ENCODE measurements at regions not wholly inside any gene's neighbourhood (a gene's known extent, or its start where the extent isn't known, plus 50 kb on each side); places are given as distances from the start of the nearest gene placed in this dataset.

- DNase-seq = no peak
Observed at GRCh38 chr16:79726902-79727301, 126.4 kb upstream of the MAF start.

GRCh38 chr16:79725051-79725450 is 124.5 kb upstream of the MAF start:
- no peak for DNase-seq

GRCh38 chr16:79723583-79724168 is 123.1 kb upstream of the MAF start:
- DNase-seq = no peak

DNA sequence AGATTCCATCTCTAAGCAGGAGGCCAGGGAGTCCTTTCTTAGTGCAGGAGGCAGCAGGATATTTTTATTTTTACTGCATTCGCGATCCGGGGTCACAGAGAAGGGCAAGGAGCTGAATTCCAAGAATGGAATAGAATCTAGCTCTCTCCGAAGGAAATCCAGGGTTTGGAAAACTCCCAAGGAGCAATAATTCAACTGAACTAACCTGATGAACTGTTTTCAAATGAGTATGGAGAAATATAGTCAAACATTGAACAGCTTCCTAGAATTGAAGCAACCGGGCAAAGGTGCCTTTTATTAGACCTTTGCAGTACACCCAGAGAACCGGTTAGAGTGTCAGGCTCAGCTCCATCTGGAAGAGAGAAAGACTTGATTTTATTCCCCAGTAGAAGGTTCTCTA is 120.7 kb upstream of the MAF start:
- DNase-seq = no peak

DNA sequence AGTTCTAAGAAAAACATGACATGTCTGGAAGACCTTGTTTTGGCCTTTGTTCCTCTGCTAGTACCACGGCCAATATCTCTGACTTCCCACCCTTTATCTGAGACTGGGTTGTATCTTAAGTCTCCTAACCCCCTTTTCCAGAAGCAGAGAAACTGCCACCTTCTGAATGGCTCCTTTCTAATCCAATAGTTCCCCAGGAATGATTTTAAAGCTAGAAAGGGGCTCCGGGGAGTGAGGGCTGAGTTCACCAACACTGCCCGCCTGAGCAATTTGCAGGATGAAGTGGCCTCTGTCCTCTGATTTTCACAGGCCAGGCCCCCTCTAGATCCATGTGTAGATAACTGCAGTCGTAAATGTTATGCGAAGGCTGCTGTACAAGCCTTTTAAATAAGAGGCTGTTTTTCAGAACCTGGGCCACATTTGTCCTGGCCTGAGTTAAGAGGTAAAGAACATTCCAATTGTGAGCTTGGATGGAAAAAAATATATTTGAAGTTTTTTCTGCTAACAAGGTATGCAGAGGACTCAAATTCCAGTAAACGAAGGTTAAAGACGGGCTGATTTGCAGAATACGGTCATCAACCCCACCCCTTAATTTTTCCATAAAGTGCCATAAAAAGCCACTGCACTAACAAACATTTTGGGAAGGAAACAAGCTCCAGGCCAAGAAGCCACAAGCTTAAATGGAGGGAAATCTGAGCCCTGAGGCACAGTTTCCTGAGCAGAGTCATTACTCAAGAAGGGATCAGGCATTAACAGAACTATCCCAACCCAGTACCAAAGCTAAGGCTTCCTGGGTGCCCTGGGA is 117.0 kb upstream of the MAF start:
- DNase-seq = no peak

- DNase-seq = no peak
Observed at GRCh38 chr16:79716645-79717332, 116.3 kb upstream of the MAF start.

GRCh38 chr16:79715061-79715460 is 114.5 kb upstream of the MAF start:
- no peak for DNase-seq

DNA sequence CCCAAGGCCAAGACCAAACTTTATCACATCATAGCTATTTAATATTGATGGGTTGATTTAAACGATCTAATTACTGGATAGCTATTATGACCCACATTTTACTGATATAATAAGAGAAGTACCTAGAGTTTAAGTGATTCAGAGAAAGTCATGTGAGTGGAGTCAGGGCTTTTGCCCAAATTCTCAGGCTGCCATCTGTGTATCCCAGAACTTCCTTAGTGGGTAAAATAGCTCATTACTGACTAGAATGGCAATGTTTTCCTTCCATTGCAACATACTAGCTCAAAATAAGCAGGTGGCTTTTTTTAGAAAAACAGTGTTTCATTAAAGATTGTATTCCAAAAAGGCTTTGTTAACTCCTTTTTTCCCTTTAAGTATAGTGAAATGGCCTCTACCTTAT is 113.9 kb upstream of the MAF start:
- DNase-seq = no peak

DNA sequence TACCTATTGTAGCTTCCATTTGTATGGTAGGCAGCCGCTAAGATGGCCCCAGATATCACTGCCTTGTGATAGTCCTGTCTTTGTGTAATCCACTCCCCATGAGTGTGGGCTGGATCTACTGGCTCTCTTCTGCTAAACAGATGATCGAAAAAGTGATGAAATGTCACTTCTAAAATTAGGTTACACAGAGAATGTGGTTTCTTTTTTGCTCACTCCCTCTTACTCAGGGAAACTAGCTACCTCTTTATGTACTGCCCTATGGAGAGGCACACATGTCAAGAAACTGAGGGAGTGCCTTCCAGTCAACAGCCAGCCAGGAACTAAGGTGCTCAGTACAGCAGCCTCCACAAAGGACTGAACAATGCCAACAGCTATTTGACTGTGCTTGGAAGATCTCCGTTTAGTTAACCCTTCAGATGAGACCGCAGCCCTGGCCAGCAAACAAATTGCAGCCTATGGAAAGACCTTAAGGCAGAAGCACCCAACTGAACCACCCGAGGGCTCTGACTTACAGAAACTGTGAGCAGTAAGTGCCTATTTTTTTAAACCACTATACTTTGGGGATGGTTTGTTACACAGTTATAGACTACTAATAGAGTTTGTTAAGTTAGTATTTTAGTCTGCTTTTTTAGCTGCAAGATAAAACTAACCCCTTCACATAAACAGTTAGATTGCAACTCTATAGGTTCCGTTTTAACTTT is 113.2 kb upstream of the MAF start:
- DNase-seq = no peak

DNA sequence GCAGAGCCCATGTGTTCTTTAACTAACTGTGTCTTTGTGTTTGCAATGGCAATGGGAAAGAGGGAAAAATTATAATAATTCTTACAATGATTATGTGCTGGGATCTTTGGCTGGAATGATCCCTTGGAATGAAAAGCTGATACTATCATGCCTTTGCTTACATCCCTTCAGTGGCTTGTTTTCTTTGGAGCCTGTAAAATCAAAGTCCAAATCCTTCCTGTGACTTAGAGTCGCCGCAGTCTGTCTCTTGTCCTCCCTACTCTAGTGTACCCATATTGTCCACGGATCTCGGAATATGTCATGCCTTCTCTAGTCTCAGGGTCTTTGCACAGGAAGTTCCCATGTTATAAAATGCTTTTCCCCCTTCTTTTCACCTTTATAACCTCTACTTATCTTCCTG is 111.7 kb upstream of the MAF start:
- no peak for DNase-seq

DNA sequence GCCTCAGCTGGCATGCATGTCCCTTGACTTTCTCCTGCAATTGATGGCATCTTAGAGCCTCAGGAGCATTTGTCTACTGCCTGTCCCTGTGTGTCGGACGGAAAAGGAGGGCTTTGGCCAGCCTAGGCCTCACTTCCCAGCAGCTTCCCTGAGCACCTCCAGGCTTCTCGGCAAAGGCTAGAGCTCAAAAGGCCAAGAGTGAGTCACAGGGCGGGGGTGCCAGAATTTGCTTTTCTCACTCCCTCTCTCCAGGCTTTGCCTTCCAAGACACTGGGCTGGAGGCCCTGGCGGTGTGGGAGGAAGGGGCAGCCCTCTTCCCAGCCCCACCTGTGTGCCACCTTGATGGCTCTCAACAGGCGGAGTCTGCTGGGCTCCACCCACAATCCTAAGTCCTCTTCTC is 107.3 kb upstream of the MAF start:
- no peak for DNase-seq

GRCh38 chr16:79703066-79703465 is 102.5 kb upstream of the MAF start:
- DNase-seq = no peak

GRCh38 chr16:79698341-79698753 is 97.8 kb upstream of the MAF start:
- no peak for DNase-seq

- DNase-seq = no peak
Observed at GRCh38 chr16:79697562-79698112, 97.1 kb upstream of the MAF start.

- DNase-seq = no peak
Observed at GRCh38 chr16:79691007-79691406, 90.5 kb upstream of the MAF start.

- DNase-seq = no peak
Observed at GRCh38 chr16:79690159-79690558, 89.6 kb upstream of the MAF start.

DNA sequence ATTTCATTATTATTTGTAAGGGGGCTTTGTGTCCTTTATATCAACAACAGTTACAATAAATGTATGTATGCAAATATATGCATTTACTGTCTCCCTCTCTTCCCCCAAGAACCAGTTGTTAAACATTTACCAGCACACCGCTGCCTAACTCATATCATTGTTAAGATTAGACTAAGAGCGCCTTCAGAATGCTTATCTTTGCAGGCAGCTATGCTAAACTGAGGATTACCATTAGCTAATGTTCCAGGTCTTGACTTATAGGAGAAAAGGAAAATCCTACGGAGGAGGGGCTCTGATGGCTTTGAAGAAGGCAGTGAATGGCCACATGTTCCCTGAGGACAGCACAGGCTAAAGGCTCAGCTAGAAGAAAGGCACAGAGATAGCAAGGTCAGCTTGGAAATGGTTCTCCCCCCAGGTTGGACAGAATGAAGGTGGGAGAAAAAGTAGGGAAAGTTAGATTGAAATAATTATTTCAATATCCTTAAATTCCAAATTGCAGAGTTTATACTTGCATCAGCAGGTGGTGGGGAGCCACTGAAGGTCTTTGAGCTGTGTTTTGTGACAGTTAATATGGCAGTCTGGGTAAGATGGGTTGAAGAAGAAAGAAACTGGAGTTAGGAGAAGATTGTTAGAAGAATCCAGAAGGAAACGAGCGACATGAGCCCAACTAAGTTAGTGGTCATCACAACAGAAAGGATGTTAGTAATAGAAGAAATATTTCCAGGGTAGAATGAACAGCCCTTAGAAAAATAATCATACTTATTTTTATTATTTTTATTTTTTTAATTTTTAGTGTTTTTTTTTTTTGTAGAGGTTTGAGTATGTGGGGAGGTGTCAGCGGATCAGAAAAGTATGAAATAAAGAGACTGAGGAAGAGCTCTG is 87.0 kb upstream of the MAF start:
- DNase-seq = no peak

DNA sequence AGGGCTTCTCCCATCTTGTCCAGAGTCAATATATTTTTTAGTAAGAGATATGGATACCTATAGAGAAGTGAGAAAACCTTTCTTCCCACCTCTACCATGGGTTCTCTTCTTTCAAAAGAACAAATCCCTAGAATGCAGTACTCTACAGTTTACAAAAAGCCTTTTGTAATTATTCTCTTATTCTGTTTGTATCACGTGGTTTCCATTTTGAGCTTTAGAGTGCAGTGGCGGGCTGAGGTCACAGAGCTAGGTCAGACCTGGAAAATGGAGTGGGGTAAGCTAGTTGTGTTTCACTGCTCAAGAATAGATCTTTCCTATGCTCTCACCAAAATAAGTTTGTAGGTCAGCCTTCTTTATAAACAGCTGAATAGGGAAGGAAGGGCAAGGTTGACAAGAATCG is 85.3 kb upstream of the MAF start:
- no peak for DNase-seq

GRCh38 chr16:79679334-79679733 is 78.8 kb upstream of the MAF start:
- DNase-seq = no peak

GRCh38 chr16:79677799-79678530 is 77.4 kb upstream of the MAF start:
- DNase-seq = no peak

- no peak for DNase-seq
Observed at GRCh38 chr16:79673635-79674034, 73.1 kb upstream of the MAF start.

DNA sequence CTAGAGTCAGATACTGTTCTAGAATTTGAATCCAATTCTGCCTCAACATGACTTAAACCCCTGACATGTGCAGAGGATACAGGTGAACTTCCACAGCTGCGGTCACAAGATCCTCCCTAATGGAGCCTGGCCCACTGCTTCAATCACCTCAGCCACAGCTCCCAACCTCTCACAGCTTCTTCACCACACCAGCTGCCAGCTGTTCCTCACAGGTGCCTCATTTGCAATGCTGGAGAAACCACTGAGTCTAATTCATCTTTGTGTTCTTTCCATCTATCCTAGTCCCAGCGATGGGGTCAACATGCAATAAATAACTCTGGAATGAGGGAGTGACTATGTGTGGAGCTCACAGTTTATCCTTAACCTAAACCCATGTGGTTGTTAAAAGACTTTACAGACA is 72.0 kb upstream of the MAF start:
- DNase-seq = no peak

Measured in NCI-H187 (cell line).